ENCODE measurements at regions not wholly inside any gene's neighbourhood (a gene's known extent, or its start where the extent isn't known, plus 50 kb on each side); places are given as distances from the start of the nearest gene placed in this dataset.

- no peak for TF ChIP-seq CTCF (IDR thresholded peaks at IDR 0.05; ENCODE audit: insufficient read depth, low read depth, low read length)
- Histone ChIP-seq H3K27me3 (ENCODE audit: control insufficient read depth, insufficient read depth, low read length) (peaks cover 13% of the 10 kb centered on the region), H3K4me3 (ENCODE audit: low read depth, low read length) (no peak overlapping the region), H3K36me3 (ENCODE audit: control insufficient read depth, insufficient read depth, low read length) (no peaks in the 10 kb centered on the region)
- CTCF ChIA-PET, result interaction anchor here (2.9 kb wide), 1 partner anchor 9 kb away, joined by 16 read pairs; no protein-coding TSS in a partner anchor
- POLR2A ChIA-PET, result no interaction called here
- DNase-seq (ENCODE audit: low read depth), result no peak
These were observed 320.1 kb downstream of the ZNF536 start for GRCh38 chr19:30692181-30692811.

- no peak for TF ChIP-seq CTCF (IDR thresholded peaks at IDR 0.05; ENCODE audit: insufficient read depth, low read depth, low read length)
- ChIA-PET POLR2A (no interaction called here), CTCF (no interaction called here)
- no peak for DNase-seq (ENCODE audit: low read depth)
- Histone ChIP-seq H3K27me3 (ENCODE audit: control insufficient read depth, insufficient read depth, low read length) (peaks cover 13% of the 10 kb centered on the region), H3K4me3 (ENCODE audit: low read depth, low read length) (no peak overlapping the region), H3K36me3 (ENCODE audit: control insufficient read depth, insufficient read depth, low read length) (no peaks in the 10 kb centered on the region)
These were observed 319.6 kb downstream of the ZNF536 start for GRCh38 chr19:30691819-30692166.

- DNase-seq (ENCODE audit: low read depth), result no peak
- no peak for TF ChIP-seq CTCF (IDR thresholded peaks at IDR 0.05; ENCODE audit: insufficient read depth, low read depth, low read length)
- H3K4me3 ChIP-seq (ENCODE audit: low read depth, low read length), result no peak overlapping the region
- no peaks in the 10 kb centered on the region for H3K36me3 ChIP-seq (ENCODE audit: control insufficient read depth, insufficient read depth, low read length)
- H3K27me3 ChIP-seq (ENCODE audit: control insufficient read depth, insufficient read depth, low read length), result peaks cover 13% of the 10 kb centered on the region
- POLR2A ChIA-PET, result no interaction called here
- CTCF ChIA-PET, result no interaction called here
These were observed 319.0 kb downstream of the ZNF536 start for GRCh38 chr19:30690935-30691818.

GRCh38 chr19:30690525-30690924, 318.3 kb downstream of the ZNF536 start:
- ChIA-PET POLR2A (no interaction called here), CTCF (no interaction called here)
- TF ChIP-seq CTCF (IDR thresholded peaks at IDR 0.05; ENCODE audit: insufficient read depth, low read depth, low read length), result no peak
- H3K27me3 ChIP-seq (ENCODE audit: control insufficient read depth, insufficient read depth, low read length), result peaks cover 15% of the 10 kb centered on the region
- H3K4me3 ChIP-seq (ENCODE audit: low read depth, low read length), result no peak overlapping the region
- DNase-seq (ENCODE audit: low read depth), result no peak
- H3K36me3 ChIP-seq (ENCODE audit: control insufficient read depth, insufficient read depth, low read length), result no peaks in the 10 kb centered on the region

- POLR2A ChIA-PET, result no interaction called here
- H3K27me3 ChIP-seq (ENCODE audit: control insufficient read depth, insufficient read depth, low read length), result peaks cover 15% of the 10 kb centered on the region
These were observed 317.3 kb downstream of the ZNF536 start for GRCh38 chr19:30689474-30689873.

More at GRCh38 chr19:30689474-30689873, 317.3 kb downstream of the ZNF536 start:
- no peak overlapping the region for H3K4me3 ChIP-seq (ENCODE audit: low read depth, low read length)
- TF ChIP-seq CTCF (IDR thresholded peaks at IDR 0.05; ENCODE audit: insufficient read depth, low read depth, low read length), result no peak
- H3K36me3 ChIP-seq (ENCODE audit: control insufficient read depth, insufficient read depth, low read length), result no peaks in the 10 kb centered on the region
- CTCF ChIA-PET, result interaction anchor here (1.4 kb wide), 1 partner anchor 23 kb away, joined by 6 read pairs; no protein-coding TSS in a partner anchor
- no peak for DNase-seq (ENCODE audit: low read depth)
